HL-60 (cell line): ENCODE measurements at regions not wholly inside any gene's neighbourhood (a gene's known extent, or its start where the extent isn't known, plus 50 kb on each side); places are given as distances from the start of the nearest gene placed in this dataset.

Source experiments
- CTCF ChIP-seq: IDR thresholded peaks from one replicate; pipeline ENCODE4 v1.5.1; 2011; ENCODE audit warnings: low read length, control low read depth, inconsistent platforms; ENCODE audit not compliant: insufficient read depth
- GABPA ChIP-seq: IDR thresholded peaks from 2 replicates; pipeline ENCODE4 v1.6.1; 2012; ENCODE audit warnings: low read depth
- POLR2AphosphoS5 ChIP-seq: IDR thresholded peaks from 2 replicates; pipeline ENCODE4 v1.6.1; 2012; ENCODE audit warnings: low read depth
- REST ChIP-seq: IDR thresholded peaks from 2 replicates; pipeline ENCODE4 v1.6.1; 2012; ENCODE audit warnings: low read depth; ENCODE audit not compliant: insufficient replicate concordance

- no peak for TF ChIP-seq CTCF
- no peak for TF ChIP-seq POLR2AphosphoS5
- no peak for TF ChIP-seq GABPA
- no peak for TF ChIP-seq REST
These were observed 439.3 kb downstream of the PCDH20 start for GRCh38 chr13:60976367-60976766.
